ENCODE measurements at regions not wholly inside any gene's neighbourhood (a gene's known extent, or its start where the extent isn't known, plus 50 kb on each side); places are given as distances from the start of the nearest gene placed in this dataset.

- H3K27ac ChIP-seq (ENCODE audit: extremely low read depth, low read depth, low read length): no peak overlapping the region
- TF ChIP-seq ZNF791 (tag by site-specific recombination; IDR thresholded peaks at IDR 0.05) (no peak), YY2 (tag by site-specific recombination; IDR thresholded peaks at IDR 0.05) (no peak), ZFP3 (tag by site-specific recombination; IDR thresholded peaks at IDR 0.05; ENCODE audit: low read depth) (no peak), ZNF140 (tag by site-specific recombination; IDR thresholded peaks at IDR 0.05) (no peak), ZNF202 (tag by site-specific recombination; IDR thresholded peaks at IDR 0.05; ENCODE audit: borderline replicate concordance) (no peak), SP7 (tag by site-specific recombination; IDR thresholded peaks at IDR 0.05) (no peak), KLF16 (tag by site-specific recombination; IDR thresholded peaks at IDR 0.05) (no peak), ZNF792 (tag by site-specific recombination; IDR thresholded peaks at IDR 0.05) (no peak), ZNF843 (tag by site-specific recombination; IDR thresholded peaks at IDR 0.05) (no peak)
- CTCF ChIA-PET: interaction anchor here (0.6 to 1.5 kb wide), 2 partner anchors 135 to 267 kb away, joined by 4 read pairs; no protein-coding TSS in a partner anchor
Observed at GRCh38 chr5:152007653-152008335, 83.1 kb upstream of the GLRA1 start.

DNA sequence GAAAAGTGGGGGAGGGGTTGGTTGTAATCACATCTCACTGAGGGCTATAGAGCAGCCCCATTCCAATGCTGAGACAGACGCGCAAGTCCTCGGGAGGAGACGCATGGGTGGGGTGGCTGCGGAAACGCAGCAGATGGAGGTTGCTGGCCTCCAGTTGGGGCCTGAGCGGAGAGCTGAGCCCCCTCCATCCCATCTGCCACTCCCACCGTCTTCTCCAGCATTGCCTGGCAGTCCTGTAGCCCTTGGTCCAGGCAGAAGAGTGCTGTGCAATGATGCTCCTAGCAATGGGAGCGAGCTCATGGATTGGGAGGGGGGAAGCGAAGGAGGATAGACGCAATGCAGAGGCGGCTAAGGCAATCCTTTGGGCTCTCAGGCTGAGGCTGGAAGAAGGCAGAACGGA, 79.4 kb upstream of the GLRA1 start:
- POLR2A ChIA-PET: no interaction called here
- no peaks in the 10 kb centered on the region for H3K36me3 ChIP-seq (ENCODE audit: control insufficient read depth in 2 of 2, insufficient read depth in 1 of 2, low read length in 2 of 2)
- no peaks in the 10 kb centered on the region for H3K4me1 ChIP-seq (ENCODE audit: control insufficient read depth, insufficient read depth, low read length)
- TF ChIP-seq HOXD13 (CRISPR knock-in tag; IDR thresholded peaks at IDR 0.05; ENCODE audit: borderline replicate concordance) (no peak), ZNF677 (tag by site-specific recombination; IDR thresholded peaks at IDR 0.05) (no peak), SP2 (tag by site-specific recombination; IDR thresholded peaks at IDR 0.05) (no peak), SP7 (tag by site-specific recombination; IDR thresholded peaks at IDR 0.05) (no peak), ZSCAN23 (tag by site-specific recombination; IDR thresholded peaks at IDR 0.05) (no peak), ZBTB7A (tag by site-specific recombination; IDR thresholded peaks at IDR 0.05; ENCODE audit: low read depth) (no peak)
- CTCF ChIA-PET: no interaction called here
- H3K4me3 ChIP-seq (ENCODE audit: low read depth, low read length): no peak overlapping the region
- no peaks in the 10 kb centered on the region for H3K9me3 ChIP-seq (ENCODE audit: control insufficient read depth, insufficient read depth, low read depth, low read length)
- H3K27ac ChIP-seq (ENCODE audit: extremely low read depth, low read depth, low read length): no peak overlapping the region

More at GRCh38 chr5:152007653-152008335, 83.1 kb upstream of the GLRA1 start:
- Histone ChIP-seq H3K4me1 (ENCODE audit: control insufficient read depth, insufficient read depth, low read length) (no peaks in the 10 kb centered on the region), H3K4me3 (ENCODE audit: low read depth, low read length) (no peak overlapping the region), H3K36me3 (ENCODE audit: control insufficient read depth in 2 of 2, insufficient read depth in 1 of 2, low read length in 2 of 2) (no peaks in the 10 kb centered on the region), H3K9me3 (ENCODE audit: control insufficient read depth, insufficient read depth, low read depth, low read length) (no peaks in the 10 kb centered on the region; the same call in 1 of the 2 replicates)
- POLR2A ChIA-PET: no interaction called here
